H9 (cell line): ENCODE measurements at regions not wholly inside any gene's neighbourhood (a gene's known extent, or its start where the extent isn't known, plus 50 kb on each side); places are given as distances from the start of the nearest gene placed in this dataset.
"Not testable (repeated sequence)": the region's sequence is repeated elsewhere in the genome, so short reads cannot be mapped to it uniquely, and the experiment has no call there.

Experiments
- DNase-seq: peaks from one replicate; pipeline ENCODE4 v3.0.0-alpha.2; 2017
- H2AFZ ChIP-seq: one replicate; pipeline ENCODE4 v1.6.1; 2013; ENCODE audit warnings: mild to moderate bottlenecking, low read length, control low read depth, moderate library complexity
- H2AK5ac ChIP-seq: 2 replicates; pipeline ENCODE4 v1.6.1; 2013; ENCODE audit warnings: low read length, control low read depth, mixed read lengths; ENCODE audit not compliant: insufficient read length
- H2BK120ac ChIP-seq: one replicate; pipeline ENCODE4 v1.6.1; 2013; ENCODE audit warnings: low read depth, mild to moderate bottlenecking, low read length, control low read depth, inconsistent platforms; ENCODE audit not compliant: poor library complexity, severe bottlenecking
- H2BK12ac ChIP-seq: 2 replicates; pipeline ENCODE4 v1.6.1; 2013; ENCODE audit warnings: low read length, control low read depth, mixed read lengths, low read depth; ENCODE audit not compliant: insufficient read length
- H2BK15ac ChIP-seq: 2 replicates; pipeline ENCODE4 v1.6.1; 2013; ENCODE audit warnings: low read depth, low read length, control low read depth
- H2BK20ac ChIP-seq: one replicate; pipeline ENCODE4 v1.6.1; 2013; ENCODE audit warnings: low read depth, mild to moderate bottlenecking, low read length, control low read depth, inconsistent platforms; ENCODE audit not compliant: poor library complexity, severe bottlenecking
- H2BK5ac ChIP-seq: 2 replicates; pipeline ENCODE4 v1.6.1; 2013; ENCODE audit warnings: low read length, control low read depth, mixed read lengths; ENCODE audit not compliant: insufficient read length
- H3K14ac ChIP-seq: 2 replicates; pipeline ENCODE4 v1.6.1; 2013; ENCODE audit warnings: low read length, control low read depth; ENCODE audit not compliant: insufficient read depth
- H3K18ac ChIP-seq: 2 replicates; pipeline ENCODE4 v1.6.1; 2013; ENCODE audit warnings: low read depth, mild to moderate bottlenecking, mixed read lengths, low read length, control low read depth; ENCODE audit not compliant: insufficient read length
- H3K23ac ChIP-seq: 2 replicates; pipeline ENCODE4 v1.6.1; 2013; ENCODE audit warnings: low read length, control low read depth, mixed read lengths, low read depth; ENCODE audit not compliant: insufficient read length
- H3K23me2 ChIP-seq: 2 replicates; pipeline ENCODE4 v1.6.1; 2013; ENCODE audit warnings: low read depth, mild to moderate bottlenecking, mixed read lengths, low read length, control low read depth; ENCODE audit not compliant: insufficient read length, poor library complexity, severe bottlenecking
- H3K27ac ChIP-seq: 2 replicates; pipeline ENCODE4 v1.5.1; 2013; ENCODE audit warnings: low read length, control low read depth, mixed read lengths, low read depth; ENCODE audit not compliant: insufficient read length
- H3K27me3 ChIP-seq: 2 replicates; pipeline ENCODE4 v1.6.1; 2013; ENCODE audit warnings: low read length, control low read depth, inconsistent platforms; ENCODE audit not compliant: insufficient read depth
- H3K4ac ChIP-seq: 2 replicates; pipeline ENCODE4 v1.6.1; 2013; ENCODE audit warnings: low read depth, mild to moderate bottlenecking, control low read depth, inconsistent platforms, low read length, moderate library complexity
- H3K4me1 ChIP-seq: 2 replicates; pipeline ENCODE4 v1.6.1; 2013; ENCODE audit warnings: low read length, control low read depth, inconsistent platforms; ENCODE audit not compliant: insufficient read depth
- H3K4me2 ChIP-seq: 2 replicates; pipeline ENCODE4 v1.6.1; 2013; ENCODE audit warnings: low read length, control low read depth, mixed read lengths; ENCODE audit not compliant: insufficient read length, insufficient read depth
- H3K56ac ChIP-seq: 2 replicates; pipeline ENCODE4 v1.6.1; 2013; ENCODE audit warnings: low read depth, mild to moderate bottlenecking, mixed read lengths, low read length, control low read depth; ENCODE audit not compliant: insufficient read length
- H3K79me1 ChIP-seq: 2 replicates; pipeline ENCODE4 v1.6.1; 2013; ENCODE audit warnings: low read depth, mild to moderate bottlenecking, moderate library complexity, low read length, control low read depth, inconsistent platforms; ENCODE audit not compliant: insufficient read depth, poor library complexity, severe bottlenecking
- H3K79me2 ChIP-seq: 2 replicates; pipeline ENCODE4 v1.6.1; 2013; ENCODE audit warnings: low read length, control low read depth, inconsistent platforms; ENCODE audit not compliant: insufficient read depth
- H3K9ac ChIP-seq: 2 replicates; pipeline ENCODE4 v1.6.1; 2013; ENCODE audit warnings: low read length, control low read depth, mixed read lengths; ENCODE audit not compliant: insufficient read length; ENCODE audit errors: extremely low read depth
- H3K9me3 ChIP-seq: one replicate; pipeline ENCODE4 v1.6.1; 2013; ENCODE audit warnings: low read depth, low read length, inconsistent platforms; ENCODE audit not compliant: control insufficient read depth
- H3T11ph ChIP-seq: one replicate; pipeline ENCODE4 v1.6.1; 2013; ENCODE audit warnings: mild to moderate bottlenecking, low read length, control low read depth, inconsistent platforms
- H4K20me1 ChIP-seq: one replicate; pipeline ENCODE4 v1.6.1; 2013; ENCODE audit not compliant: control insufficient read depth, insufficient read length, insufficient read depth
- H4K5ac ChIP-seq: 2 replicates; pipeline ENCODE4 v1.6.1; 2013; ENCODE audit warnings: low read depth, mild to moderate bottlenecking, mixed read lengths, low read length, control low read depth; ENCODE audit not compliant: insufficient read length
- H4K8ac ChIP-seq: replicated peaks from 2 replicates; pipeline ENCODE4 v1.6.1; 2013; ENCODE audit warnings: low read length, control low read depth, mixed read lengths, low read depth; ENCODE audit not compliant: insufficient read length
- H4K91ac ChIP-seq: 2 replicates; pipeline ENCODE4 v1.6.1; 2013; ENCODE audit warnings: low read depth, mild to moderate bottlenecking, moderate library complexity, mixed read lengths, low read length, control low read depth; ENCODE audit not compliant: insufficient read length
- H3K27ac Mint-ChIP-seq, 3 experiments: 2 replicates in 2 of 3; 3 replicates in 1 of 3; pipeline ENCODE4 v1.8.0; 2020 to 2021; ENCODE audit warnings: mixed read lengths in 3 of 3, mild to moderate bottlenecking in 1 of 3, moderate library complexity in 1 of 3
- H3K27me3 Mint-ChIP-seq: 2 replicates; pipeline ENCODE4 v1.8.0; 2021; ENCODE audit warnings: low read depth, mild to moderate bottlenecking, moderate library complexity, mixed read lengths
- H3K36me3 Mint-ChIP-seq, 3 experiments: 2 replicates in 2 of 3; 3 replicates in 1 of 3; pipeline ENCODE4 v1.8.0; 2020 to 2021; ENCODE audit warnings: low read depth in 3 of 3, mixed read lengths in 3 of 3; ENCODE audit not compliant: insufficient read depth in 1 of 3
- H3K4me1 Mint-ChIP-seq, 2 experiments: 2 replicates each; pipeline ENCODE4 v1.8.0; 2020; ENCODE audit warnings: mixed read lengths in 2 of 2
- H3K4me3 Mint-ChIP-seq, 2 experiments: 2 replicates in 1 of 2; 3 replicates in 1 of 2; pipeline ENCODE4 v1.8.0; 2020 to 2021; ENCODE audit warnings: mild to moderate bottlenecking in 2 of 2, mixed read lengths in 2 of 2, moderate library complexity in 1 of 2
- H3K9me3 Mint-ChIP-seq, 2 experiments: 2 replicates in 1 of 2; 3 replicates in 1 of 2; pipeline ENCODE4 v1.8.0; 2020; ENCODE audit warnings: mild to moderate bottlenecking in 2 of 2, mixed read lengths in 2 of 2, moderate library complexity in 1 of 2
- CTCF ChIP-seq: fragments of 200-600 bp; sonication (generic); conservative IDR thresholded peaks from 3 replicates; pipeline ENCODE4 v1.8.0; 2021; ENCODE audit warnings: antibody characterized with exemption, mild to moderate bottlenecking
- WGBS: extraction: QIAGEN DNeasy Blood & Tissue Kit; methylation state at CpG from one replicate; pipeline ENCODE4 v1.1.7; 2013; ENCODE audit warnings: missing lambda C conversion rate, low lambda C conversion rate, mixed read lengths; ENCODE audit not compliant: insufficient read length; ENCODE audit errors: extremely low coverage; 5-methylcytosine and 5-hydroxymethylcytosine counted together

GRCh38 chrX:13158911-13159310 lies 114.5 kb upstream of the FAM9C start:
- H3K4me2 ChIP-seq = no peak overlapping the region
- H2AFZ ChIP-seq = no peak overlapping the region
- H2BK12ac ChIP-seq = no peak overlapping the region
- no peaks in the 10 kb centered on the region for H3K23me2 ChIP-seq
- H3K9me3 ChIP-seq = peaks cover 16% of the 10 kb centered on the region
- no peak overlapping the region for H3K9ac ChIP-seq
- H4K8ac ChIP-seq = no peak overlapping the region
- H3K18ac ChIP-seq = no peak overlapping the region
- no peak overlapping the region for H3K4ac ChIP-seq
- peaks cover 2% of the 10 kb centered on the region; the same call in 1 of the 2 replicates for H3K27me3 ChIP-seq
- H2BK120ac ChIP-seq = no peak overlapping the region
- no peaks in the 10 kb centered on the region; the same call in 1 of the 2 replicates for H3K4me1 ChIP-seq
- DNase-seq = no peak
- no peak overlapping the region for H4K5ac ChIP-seq
- TF ChIP-seq CTCF = no peak
- H2BK20ac ChIP-seq = no peak overlapping the region
- no peak overlapping the region for H3T11ph ChIP-seq
- Mint-ChIP-seq H3K36me3 (peaks cover 11 to 16% (median 11%) of the 10 kb centered on the region in 3 experiments), H3K4me3 (no peak overlapping the region), H3K9me3 (peaks cover 66 to 67% of the 10 kb centered on the region in 2 experiments), H3K4me1 (peaks cover 12 to 19% of the 10 kb centered on the region in 2 experiments), H3K27me3 (peaks cover 14% of the 10 kb centered on the region), H3K27ac (no peak overlapping the region)
- no peaks in the 10 kb centered on the region for H3K79me1 ChIP-seq
- no peak overlapping the region for H2AK5ac ChIP-seq
- no peak overlapping the region for H3K14ac ChIP-seq
- no peaks in the 10 kb centered on the region for H4K20me1 ChIP-seq
- no peak overlapping the region for H2BK15ac ChIP-seq
- H3K23ac ChIP-seq = no peak overlapping the region
- H4K91ac ChIP-seq = no peak overlapping the region
- no peaks in the 10 kb centered on the region for H3K79me2 ChIP-seq
- H3K27ac ChIP-seq = no peak overlapping the region
- no peak overlapping the region for H2BK5ac ChIP-seq
- H3K56ac ChIP-seq = no peak overlapping the region

GRCh38 chrX:13155550-13155949 lies 111.1 kb upstream of the FAM9C start:
- not testable (repeated sequence) for H3K18ac ChIP-seq, H2BK20ac ChIP-seq, H3K56ac ChIP-seq, H3K27me3 Mint-ChIP-seq, H2BK12ac ChIP-seq, DNase-seq, H3K79me2 ChIP-seq, H3K27me3 ChIP-seq, H3K4me1 ChIP-seq, H3K27ac Mint-ChIP-seq, H3K23me2 ChIP-seq, H3K4me3 Mint-ChIP-seq, H3K79me1 ChIP-seq, H4K91ac ChIP-seq, H2AK5ac ChIP-seq, H3K4me2 ChIP-seq, H2BK15ac ChIP-seq, H3K9ac ChIP-seq, H2AFZ ChIP-seq, H3T11ph ChIP-seq, H3K27ac ChIP-seq, H4K8ac ChIP-seq, H2BK5ac ChIP-seq, H2BK120ac ChIP-seq, H3K23ac ChIP-seq, H4K5ac ChIP-seq, H3K14ac ChIP-seq, H3K4ac ChIP-seq, H4K20me1 ChIP-seq
- Mint-ChIP-seq H3K9me3 (peaks cover 70% of the 10 kb centered on the region in 2 experiments), H3K36me3 (peaks cover 16 to 26% (median 26%) of the 10 kb centered on the region in 3 experiments), H3K4me1 (peaks cover 11 to 17% of the 10 kb centered on the region in 2 experiments)
- peaks cover 19% of the 10 kb centered on the region for H3K9me3 ChIP-seq
- WGBS = no CpG with 5 or more reads among the region's 1 CpG
